ENCODE measurements at regions not wholly inside any gene's neighbourhood (a gene's known extent, or its start where the extent isn't known, plus 50 kb on each side); places are given as distances from the start of the nearest gene placed in this dataset.
"Not testable (repeated sequence)": the region's sequence is repeated elsewhere in the genome, so short reads cannot be mapped to it uniquely, and the experiment has no call there.

DNA sequence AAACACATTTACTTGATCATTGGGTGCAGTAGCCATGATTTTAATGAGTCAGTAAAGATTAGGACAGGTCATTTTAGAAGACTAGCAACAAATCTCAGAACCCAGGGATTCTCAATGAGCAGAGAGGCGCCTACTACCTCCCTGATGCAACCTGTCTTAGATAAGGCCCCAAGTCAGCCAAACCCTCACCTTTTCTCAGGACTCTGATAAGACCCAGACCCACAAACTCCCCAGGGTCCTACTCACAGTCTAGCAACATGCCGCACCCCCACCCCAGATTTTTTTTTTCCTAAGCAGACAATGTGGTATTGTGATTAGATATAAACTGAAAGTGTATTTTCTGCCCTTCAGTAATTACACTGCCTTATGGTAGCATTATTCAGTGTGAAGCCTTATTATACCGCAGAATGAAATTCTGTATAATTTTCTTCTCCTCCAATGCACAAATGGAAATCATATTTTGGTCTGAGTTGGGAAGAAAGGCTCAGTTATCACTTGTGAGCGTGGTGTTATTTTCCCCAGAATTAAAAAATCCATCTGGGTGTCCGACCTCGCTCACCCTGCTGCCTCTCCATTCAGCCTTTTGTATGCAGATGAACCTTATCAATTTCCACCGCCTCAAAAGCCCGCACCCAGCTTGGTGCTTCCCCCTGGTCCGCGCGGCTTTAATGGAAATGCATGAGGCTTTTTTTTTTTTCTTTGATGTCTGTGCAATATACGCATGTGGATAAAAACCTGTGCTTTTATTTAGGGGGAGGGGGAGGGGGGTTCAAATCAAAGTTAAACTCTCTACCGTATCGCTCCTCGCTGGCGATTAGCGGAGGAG, 122.0 kb upstream of the SOX14 start:
- DNase-seq = no peak

DNA sequence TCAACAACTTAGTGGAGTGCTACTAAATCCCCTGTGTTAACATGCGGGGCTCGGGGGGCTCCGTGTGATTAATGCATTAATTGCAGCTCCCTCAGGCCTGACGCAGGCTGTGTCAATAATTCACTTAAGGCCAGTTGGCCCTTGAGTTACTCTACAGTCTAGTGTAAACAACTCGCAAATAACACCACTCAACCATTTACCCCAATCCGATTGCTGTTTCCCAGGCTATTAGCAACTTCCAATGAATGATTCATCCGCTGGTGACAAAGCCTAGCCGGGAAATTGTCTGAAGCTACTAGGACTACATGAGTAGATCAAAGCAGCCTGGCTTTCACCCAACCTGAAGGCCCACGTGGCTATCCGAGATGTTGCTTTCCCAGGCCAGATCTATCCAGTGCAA, 121.3 kb upstream of the SOX14 start:
- peak; percentile 1 for DNase-seq

DNA sequence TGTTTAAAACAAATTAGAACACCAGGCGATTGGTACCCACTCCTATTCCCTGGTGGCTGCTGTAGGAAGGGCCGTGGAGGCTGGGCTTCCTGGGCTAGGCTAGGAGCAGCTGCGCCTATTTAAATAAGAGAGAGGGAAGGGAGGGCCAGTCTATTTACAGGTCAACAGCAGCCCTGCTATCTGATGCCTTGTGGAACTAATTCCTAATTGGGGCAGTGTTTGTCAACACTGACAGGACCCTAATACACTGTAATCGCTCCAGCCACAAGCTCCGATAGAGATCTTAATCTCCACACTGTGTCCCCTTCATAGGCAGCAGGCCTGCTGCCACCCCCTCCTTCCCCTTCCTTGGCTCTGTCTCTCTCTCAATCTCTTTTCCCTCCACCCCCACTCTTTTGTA, 116.9 kb upstream of the SOX14 start:
- DNase-seq = no peak

DNA sequence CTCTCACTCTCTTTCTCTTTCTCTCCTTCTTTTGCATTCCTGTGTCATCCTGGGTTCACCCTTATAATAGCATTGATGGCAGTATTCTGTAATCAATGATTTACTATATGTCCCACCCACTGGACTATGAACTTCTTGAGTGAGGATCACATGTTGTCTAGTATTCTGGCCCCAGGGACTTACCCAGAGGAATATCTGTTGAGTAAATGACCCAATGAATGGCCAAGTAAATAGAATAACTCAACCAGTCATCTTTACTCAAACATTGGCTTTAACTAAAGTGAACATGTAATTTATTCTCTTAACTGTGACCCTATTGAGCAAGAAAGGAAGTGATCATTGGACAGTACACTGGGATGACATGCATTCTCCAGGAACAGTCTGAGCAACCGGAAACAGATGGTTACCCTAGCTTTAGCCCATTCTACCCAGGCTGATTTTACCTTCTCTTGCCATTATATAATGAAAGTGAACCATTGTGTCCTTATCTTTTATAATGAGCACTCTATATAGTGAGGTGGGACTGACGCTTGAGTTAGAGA, 94.5 kb upstream of the SOX14 start:
- no peak for DNase-seq

DNA sequence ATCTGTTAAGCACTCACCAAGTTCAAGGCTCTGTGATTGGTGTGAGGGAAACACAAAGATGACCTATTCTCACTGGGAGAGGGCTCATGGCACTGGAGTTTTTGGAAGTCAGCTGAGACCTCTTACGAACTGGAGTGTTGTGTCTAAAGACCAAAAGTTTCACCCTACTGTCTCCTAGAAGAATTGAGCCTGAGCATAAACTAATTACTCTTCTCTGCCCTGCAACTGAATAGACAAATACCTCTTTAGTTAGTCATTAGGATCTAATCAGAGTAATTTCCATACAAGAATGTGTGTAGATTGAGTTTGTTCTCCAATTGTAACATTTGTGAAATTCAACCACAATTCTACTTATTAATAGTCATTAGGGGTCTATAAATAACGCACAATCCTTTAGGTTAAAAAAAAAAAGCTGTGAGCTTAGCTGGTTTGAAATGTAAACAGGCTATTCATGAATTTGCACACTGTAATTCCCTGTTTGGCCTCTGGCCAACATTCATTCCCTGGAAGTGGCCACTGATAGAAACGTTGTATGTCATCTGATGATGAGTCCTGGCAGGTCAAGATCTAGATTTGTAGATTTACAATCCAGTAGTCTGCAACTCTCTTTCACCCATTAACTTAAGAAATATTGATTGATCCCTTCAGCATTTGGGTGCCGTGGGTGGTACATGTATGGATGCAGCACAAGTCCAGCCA, 76.8 kb upstream of the SOX14 start:
- DNase-seq = no peak

DNA sequence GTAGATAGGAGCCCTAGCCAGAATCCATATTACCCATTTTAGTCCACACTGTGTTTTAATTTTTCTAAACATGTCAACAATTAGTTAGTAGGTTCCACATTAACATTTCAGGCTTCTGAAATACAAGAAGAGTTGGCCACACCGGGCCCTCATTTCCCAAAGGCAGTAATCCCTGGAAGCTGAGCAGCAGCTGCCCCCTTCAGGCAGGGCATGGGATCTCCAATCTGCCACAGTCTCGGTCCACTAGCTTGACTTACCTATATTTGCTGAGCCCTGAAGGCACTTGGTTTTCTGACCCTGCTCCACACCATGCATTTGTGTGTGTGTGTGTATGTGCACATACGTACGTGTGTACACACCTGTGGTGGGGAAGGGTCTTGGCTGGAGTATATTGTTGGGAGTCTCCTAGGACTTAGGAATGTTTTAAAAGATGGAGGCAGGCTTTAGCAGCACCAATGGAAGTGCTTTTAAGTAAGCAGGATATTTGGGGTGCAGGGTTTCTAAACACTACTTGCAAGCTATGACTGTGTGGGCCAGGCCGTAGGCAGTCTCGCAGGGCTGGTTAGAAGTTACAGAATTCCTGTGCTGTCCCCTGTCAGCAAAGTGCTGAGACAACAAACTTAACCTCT, 71.2 kb upstream of the SOX14 start:
- peak; percentile 29 for DNase-seq

DNA sequence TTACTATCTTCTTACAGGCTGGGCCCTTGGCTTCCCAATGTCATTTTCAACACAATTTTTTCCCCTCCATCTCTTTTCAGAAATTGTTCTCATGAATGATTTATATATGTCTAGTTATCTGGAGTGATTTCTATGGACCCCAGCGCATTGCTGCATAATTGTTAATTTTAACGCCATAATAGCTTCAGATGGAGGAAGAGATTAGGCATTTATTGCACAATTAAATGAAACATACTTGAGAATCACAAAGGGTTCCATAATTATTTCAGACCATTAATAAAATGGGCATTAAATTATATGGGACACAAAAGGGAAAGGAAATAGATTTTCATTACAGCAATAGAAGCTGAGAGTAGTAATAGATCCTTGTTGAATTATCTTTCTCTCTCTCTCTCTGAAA, 70.3 kb upstream of the SOX14 start:
- DNase-seq = no peak

DNA sequence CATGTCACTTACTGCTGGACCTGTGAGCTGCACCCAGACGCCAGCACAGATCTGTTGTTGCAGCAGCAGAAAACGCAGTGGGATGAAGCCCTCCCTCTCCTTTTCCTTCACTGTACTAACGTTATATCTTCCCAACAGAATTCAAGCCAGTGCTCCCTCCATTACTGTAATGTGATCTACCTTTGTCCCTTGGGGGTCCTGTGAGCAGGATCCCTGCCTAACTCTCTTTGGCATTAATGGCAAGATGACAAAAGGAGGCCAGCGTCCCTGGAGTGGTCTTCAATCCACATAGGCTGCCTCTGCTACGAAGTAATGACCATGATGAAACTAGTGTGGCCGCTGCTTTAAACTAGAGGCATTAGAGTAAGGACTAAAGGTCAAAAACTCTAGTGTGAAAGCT, 69.3 kb upstream of the SOX14 start:
- DNase-seq = no peak

DNA sequence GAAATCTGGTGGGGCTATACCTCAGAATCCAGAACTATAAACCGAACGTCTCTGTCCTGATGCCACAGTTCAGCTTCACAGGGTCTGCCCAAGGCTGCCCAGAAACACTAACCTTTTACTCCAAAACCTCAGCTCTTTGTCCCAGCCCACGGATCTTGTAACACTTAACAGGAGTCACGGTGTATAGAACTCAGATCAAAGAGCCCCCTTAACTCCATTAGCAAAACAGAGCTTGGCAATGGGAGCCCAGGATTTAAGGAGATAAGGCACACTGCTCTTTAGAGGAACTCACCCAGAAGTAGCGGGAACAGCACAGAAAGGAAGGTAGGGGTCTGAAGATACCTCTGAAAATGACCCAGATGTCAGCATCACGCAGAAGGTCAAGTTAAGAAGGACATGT, 68.8 kb upstream of the SOX14 start:
- DNase-seq = no peak

DNA sequence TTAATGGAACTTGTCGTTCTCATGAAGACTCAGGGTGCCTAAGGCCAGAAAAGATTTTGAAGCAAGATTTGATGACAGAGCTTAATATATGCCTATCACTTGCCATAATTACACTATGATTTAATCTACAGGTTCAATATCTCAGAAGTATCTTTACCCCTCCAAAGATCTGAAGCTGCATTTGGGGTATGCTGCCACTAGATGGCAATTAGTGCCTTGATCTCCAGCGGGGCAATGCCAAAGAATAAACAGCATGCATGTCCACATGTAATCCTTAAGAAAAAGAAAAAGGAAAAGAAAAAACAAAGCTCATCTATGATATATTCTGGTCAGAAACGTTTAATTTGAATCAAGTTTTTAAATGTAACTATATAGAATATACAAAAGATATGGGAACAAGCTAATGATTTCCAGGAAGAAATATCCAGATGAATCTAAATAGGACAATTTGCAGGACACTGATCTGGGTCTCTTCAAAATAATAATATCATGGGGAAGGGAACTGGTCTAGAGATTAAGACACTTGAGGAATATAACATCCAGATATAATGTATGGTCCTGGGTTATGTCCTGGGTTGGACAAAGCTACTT, 55.0 kb upstream of the SOX14 start:
- DNase-seq = peak; percentile 12

DNA sequence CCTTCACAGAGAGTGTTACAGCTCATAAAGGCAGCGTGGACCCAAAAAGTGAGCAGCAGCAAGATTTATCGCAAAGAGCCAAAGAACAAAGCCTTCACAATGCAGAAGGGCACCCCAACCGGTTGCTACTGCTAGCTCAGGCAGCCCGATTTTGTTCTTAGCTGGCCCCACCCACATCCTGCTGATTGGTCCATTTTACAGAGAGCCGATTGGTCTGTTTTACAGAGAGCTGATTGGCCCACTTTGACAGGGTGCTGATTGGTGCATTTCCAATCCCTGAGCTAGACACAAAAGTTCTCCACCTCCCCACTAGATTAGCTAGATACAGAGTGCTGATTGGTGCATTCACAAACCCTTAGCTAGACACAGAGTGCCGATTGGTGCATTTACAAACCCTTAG, 50.1 kb upstream of the SOX14 start:
- DNase-seq = not testable (repeated sequence)

All from NCI-H345 (cell line).